ENCODE measurements at regions not wholly inside any gene's neighbourhood (a gene's known extent, or its start where the extent isn't known, plus 50 kb on each side); places are given as distances from the start of the nearest gene placed in this dataset.

DNA sequence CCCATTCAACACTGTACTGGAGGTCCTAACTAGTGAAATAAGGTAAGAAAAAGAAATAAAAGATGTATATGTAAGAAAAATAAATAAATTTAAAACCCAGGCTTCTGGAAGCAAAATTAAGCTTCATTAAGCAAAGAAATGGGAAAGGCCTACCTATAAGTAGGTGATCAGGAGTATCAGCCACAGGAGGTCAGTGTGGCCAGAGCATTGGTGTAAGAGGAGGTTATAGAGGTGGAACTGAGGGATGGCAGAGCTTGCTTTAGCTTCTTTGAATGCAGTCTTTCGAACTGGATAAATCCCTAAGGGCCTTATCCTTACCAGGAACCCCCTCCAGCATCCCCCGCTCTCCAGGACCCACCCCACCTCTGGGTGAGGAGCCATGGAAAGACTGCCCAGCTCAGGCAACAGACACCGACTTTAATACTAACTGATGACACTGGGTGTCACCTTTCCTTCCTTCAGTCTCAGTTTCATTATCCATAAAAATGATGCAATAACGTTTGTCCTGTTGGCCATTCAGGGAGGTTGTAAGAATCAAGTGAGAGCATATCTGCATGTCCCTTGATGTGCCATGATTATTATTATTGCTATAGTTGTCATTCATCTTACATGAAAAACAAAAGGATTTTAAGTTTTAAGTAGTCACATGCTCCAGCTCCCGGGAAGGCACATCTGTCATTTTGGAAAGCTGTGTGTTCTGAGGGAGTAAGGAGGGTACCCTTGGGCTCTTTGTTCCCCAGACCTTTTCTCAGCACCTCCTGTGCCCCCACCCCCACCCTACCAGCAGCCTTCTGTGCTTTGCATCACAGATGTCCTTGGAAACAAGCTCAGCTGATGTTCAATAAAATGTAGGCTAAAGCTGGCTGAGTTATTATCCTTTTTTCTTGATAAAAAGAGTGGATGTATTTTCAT lies 50.8 kb upstream of the CTNNA1 start:
- Histone ChIP-seq H3K4me2 (ENCODE audit: low read length) (no peak overlapping the region), H3K9ac (ENCODE audit: low read length) (peak overlapping the region; percentile 3), H3F3A (ENCODE audit: insufficient read depth, low read length, poor library complexity, severe bottlenecking) (no peaks in the 10 kb centered on the region), H3K79me2 (replicated peaks; ENCODE audit: insufficient read depth, low read length) (no peaks in the 10 kb centered on the region), H3K9me3 (ENCODE audit: low read length) (no peaks in the 10 kb centered on the region), H3K36me3 (ENCODE audit: insufficient read depth, low read length) (no peaks in the 10 kb centered on the region), H3K27me3 (ENCODE audit: insufficient read depth, low read depth, low read length) (no peaks in the 10 kb centered on the region), H3K4me3 (ENCODE audit: low read length) (no peak overlapping the region), H3K27ac (ENCODE audit: low read length) (no peak overlapping the region), H4K20me1 (ENCODE audit: insufficient read depth) (no peaks in the 10 kb centered on the region), H2AFZ (ENCODE audit: low read depth, low read length) (no peak overlapping the region), H3K9me2 (ENCODE audit: insufficient read depth, low read length) (no peaks in the 10 kb centered on the region)
- no peak for TF ChIP-seq EZH2 (IDR thresholded peaks at IDR 0.05; ENCODE audit: borderline replicate concordance, insufficient read depth, low read length, poor library complexity, severe bottlenecking)
- TF ChIP-seq RAD21 (conservative IDR thresholded peaks at IDR 0.05) = no peak
- TF ChIP-seq, protein P1, sequence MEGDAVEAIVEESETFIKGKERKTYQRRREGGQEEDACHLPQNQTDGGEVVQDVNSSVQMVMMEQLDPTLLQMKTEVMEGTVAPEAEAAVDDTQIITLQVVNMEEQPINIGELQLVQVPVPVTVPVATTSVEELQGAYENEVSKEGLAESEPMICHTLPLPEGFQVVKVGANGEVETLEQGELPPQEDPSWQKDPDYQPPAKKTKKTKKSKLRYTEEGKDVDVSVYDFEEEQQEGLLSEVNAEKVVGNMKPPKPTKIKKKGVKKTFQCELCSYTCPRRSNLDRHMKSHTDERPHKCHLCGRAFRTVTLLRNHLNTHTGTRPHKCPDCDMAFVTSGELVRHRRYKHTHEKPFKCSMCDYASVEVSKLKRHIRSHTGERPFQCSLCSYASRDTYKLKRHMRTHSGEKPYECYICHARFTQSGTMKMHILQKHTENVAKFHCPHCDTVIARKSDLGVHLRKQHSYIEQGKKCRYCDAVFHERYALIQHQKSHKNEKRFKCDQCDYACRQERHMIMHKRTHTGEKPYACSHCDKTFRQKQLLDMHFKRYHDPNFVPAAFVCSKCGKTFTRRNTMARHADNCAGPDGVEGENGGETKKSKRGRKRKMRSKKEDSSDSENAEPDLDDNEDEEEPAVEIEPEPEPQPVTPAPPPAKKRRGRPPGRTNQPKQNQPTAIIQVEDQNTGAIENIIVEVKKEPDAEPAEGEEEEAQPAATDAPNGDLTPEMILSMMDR (IDR thresholded peaks at IDR 0.05; ENCODE audit: poor library complexity, severe bottlenecking) = no peak
- no peak for TF ChIP-seq EP300 (conservative IDR thresholded peaks at IDR 0.05; ENCODE audit: poor library complexity, severe bottlenecking)
- no peak for TF ChIP-seq MXI1 (conservative IDR thresholded peaks at IDR 0.05; ENCODE audit: poor library complexity, severe bottlenecking)
- no peak for TF ChIP-seq TAF1 (IDR thresholded peaks at IDR 0.05; ENCODE audit: low read depth)
- TF ChIP-seq SMC3 (conservative IDR thresholded peaks at IDR 0.05; ENCODE audit: poor library complexity) = no peak
- no peak for TF ChIP-seq POLR2AphosphoS5 (IDR thresholded peaks at IDR 0.05)
- TF ChIP-seq, protein P2, sequence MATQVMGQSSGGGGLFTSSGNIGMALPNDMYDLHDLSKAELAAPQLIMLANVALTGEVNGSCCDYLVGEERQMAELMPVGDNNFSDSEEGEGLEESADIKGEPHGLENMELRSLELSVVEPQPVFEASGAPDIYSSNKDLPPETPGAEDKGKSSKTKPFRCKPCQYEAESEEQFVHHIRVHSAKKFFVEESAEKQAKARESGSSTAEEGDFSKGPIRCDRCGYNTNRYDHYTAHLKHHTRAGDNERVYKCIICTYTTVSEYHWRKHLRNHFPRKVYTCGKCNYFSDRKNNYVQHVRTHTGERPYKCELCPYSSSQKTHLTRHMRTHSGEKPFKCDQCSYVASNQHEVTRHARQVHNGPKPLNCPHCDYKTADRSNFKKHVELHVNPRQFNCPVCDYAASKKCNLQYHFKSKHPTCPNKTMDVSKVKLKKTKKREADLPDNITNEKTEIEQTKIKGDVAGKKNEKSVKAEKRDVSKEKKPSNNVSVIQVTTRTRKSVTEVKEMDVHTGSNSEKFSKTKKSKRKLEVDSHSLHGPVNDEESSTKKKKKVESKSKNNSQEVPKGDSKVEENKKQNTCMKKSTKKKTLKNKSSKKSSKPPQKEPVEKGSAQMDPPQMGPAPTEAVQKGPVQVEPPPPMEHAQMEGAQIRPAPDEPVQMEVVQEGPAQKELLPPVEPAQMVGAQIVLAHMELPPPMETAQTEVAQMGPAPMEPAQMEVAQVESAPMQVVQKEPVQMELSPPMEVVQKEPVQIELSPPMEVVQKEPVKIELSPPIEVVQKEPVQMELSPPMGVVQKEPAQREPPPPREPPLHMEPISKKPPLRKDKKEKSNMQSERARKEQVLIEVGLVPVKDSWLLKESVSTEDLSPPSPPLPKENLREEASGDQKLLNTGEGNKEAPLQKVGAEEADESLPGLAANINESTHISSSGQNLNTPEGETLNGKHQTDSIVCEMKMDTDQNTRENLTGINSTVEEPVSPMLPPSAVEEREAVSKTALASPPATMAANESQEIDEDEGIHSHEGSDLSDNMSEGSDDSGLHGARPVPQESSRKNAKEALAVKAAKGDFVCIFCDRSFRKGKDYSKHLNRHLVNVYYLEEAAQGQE (IDR thresholded peaks at IDR 0.05; ENCODE audit: borderline replicate concordance) = no peak

DNA sequence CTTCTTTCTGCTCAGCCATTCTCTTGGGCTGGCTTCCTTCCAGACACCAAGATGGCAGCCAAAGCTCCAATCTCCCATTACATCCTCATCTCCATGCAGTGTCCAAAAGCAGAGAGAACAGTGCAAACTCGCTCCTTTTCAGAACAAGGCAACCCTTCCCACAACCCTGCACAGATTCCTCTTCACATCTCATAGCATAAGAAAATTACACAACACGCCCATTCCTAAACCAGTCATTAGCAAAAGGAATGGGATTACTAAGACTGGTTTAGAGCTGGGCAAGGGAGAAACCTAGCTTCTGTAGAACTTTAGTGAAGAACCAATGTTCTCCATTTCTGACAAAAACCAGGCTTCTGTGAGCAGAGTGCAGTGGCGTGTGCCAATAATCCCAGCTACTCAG lies 51.5 kb upstream of the CTNNA1 start:
- Histone ChIP-seq H3K27ac (ENCODE audit: low read length) (no peak overlapping the region), H3K79me2 (replicated peaks; ENCODE audit: insufficient read depth, low read length) (no peaks in the 10 kb centered on the region), H3F3A (ENCODE audit: insufficient read depth, low read length, poor library complexity, severe bottlenecking) (no peaks in the 10 kb centered on the region), H3K9me2 (ENCODE audit: insufficient read depth, low read length) (no peaks in the 10 kb centered on the region), H3K27me3 (ENCODE audit: insufficient read depth, low read depth, low read length) (no peaks in the 10 kb centered on the region), H4K20me1 (ENCODE audit: insufficient read depth) (no peaks in the 10 kb centered on the region), H3K36me3 (ENCODE audit: insufficient read depth, low read length) (no peaks in the 10 kb centered on the region), H3K4me3 (ENCODE audit: low read length) (no peak overlapping the region), H3K4me2 (ENCODE audit: low read length) (no peak overlapping the region), H2AFZ (ENCODE audit: low read depth, low read length) (no peak overlapping the region), H3K9ac (ENCODE audit: low read length) (no peak overlapping the region), H3K9me3 (ENCODE audit: low read length) (no peaks in the 10 kb centered on the region)
- TF ChIP-seq, protein P2 (IDR thresholded peaks at IDR 0.05; ENCODE audit: borderline replicate concordance) = no peak
- TF ChIP-seq EP300 (conservative IDR thresholded peaks at IDR 0.05; ENCODE audit: poor library complexity, severe bottlenecking) (no peak), RAD21 (conservative IDR thresholded peaks at IDR 0.05) (no peak), POLR2AphosphoS5 (IDR thresholded peaks at IDR 0.05) (no peak), SMC3 (conservative IDR thresholded peaks at IDR 0.05; ENCODE audit: poor library complexity) (no peak), MXI1 (conservative IDR thresholded peaks at IDR 0.05; ENCODE audit: poor library complexity, severe bottlenecking) (no peak), EZH2 (IDR thresholded peaks at IDR 0.05; ENCODE audit: borderline replicate concordance, insufficient read depth, low read length, poor library complexity, severe bottlenecking) (no peak)
- TF ChIP-seq, protein P1 (IDR thresholded peaks at IDR 0.05; ENCODE audit: poor library complexity, severe bottlenecking) = no peak

Measured in neural cell (in vitro differentiated cells).